Adrenal gland (tissue), 9 donors: ENCODE measurements at regions not wholly inside any gene's neighbourhood (a gene's known extent, or its start where the extent isn't known, plus 50 kb on each side); places are given as distances from the start of the nearest gene placed in this dataset.

ENCODE experiments used
- DNase-seq, 7 donors: peaks; one replicate each; pipeline ENCODE4 v3.0.0-alpha.2; 2019 to 2020
- H3K27ac ChIP-seq, 5 donors: fragments of 200-600 bp; sonication (generic) in 4 of 5; 1 replicate in 3 of 5; 2 replicates in 2 of 5; pipeline versions ENCODE4 v1.5.1 to v1.8.0; 2016 to 2020; ENCODE audit warnings: mild to moderate bottlenecking in 1 of 5
- H3K27me3 ChIP-seq: fragments of 200-600 bp; 2 replicates; pipeline ENCODE4 v1.8.0; 2021
- H3K36me3 ChIP-seq, 2 donors: fragments of 200-600 bp; replicated peaks in 1 of 2; 1 replicate in 1 of 2; 2 replicates in 1 of 2; pipeline versions ENCODE4 v1.5.1 to v1.8.0; 2018 to 2022
- H3K4me1 ChIP-seq, 2 donors: fragments of 200-600 bp; replicated peaks in 1 of 2; 1 replicate in 1 of 2; 2 replicates in 1 of 2; pipeline versions ENCODE4 v1.5.1 to v1.8.0; 2018 to 2021
- H3K4me3 ChIP-seq, 4 donors: fragments of 200-600 bp; sonication (generic) in 3 of 4; one replicate each; pipeline ENCODE4 v1.5.1; 2016 to 2018
- H3K9me3 ChIP-seq, 3 donors: fragments of 200-600 bp; sonication (generic) in 1 of 3; replicated peaks in 1 of 3; 1 replicate in 2 of 3; 2 replicates in 1 of 3; pipeline versions ENCODE4 v1.5.1 to v1.8.0; 2016 to 2021
- POLR2A ChIP-seq, 2 donors: fragments of 450-650 bp; IDR thresholded peaks; one replicate each; pipeline ENCODE4 v1.6.1; 2017; ENCODE audit warnings: antibody characterized with exemption in 2 of 2, mild to moderate bottlenecking in 2 of 2, moderate library complexity in 1 of 2
- WGBS, 4 donors: extraction: QIAGEN DNeasy Blood & Tissue Kit in 2 of 4; methylation state at CpG; one replicate each; pipeline versions ENCODE4 v1.1.5 to v1.1.7; 2013 to 2017; 5-methylcytosine and 5-hydroxymethylcytosine counted together
- intact Hi-C, 2 donors: fragments of 100-400 bp; cut with DNase I; formaldehyde crosslinking; loops; one replicate each; pipeline versions ENCODE4 v1.14.1 to v1.15.0; 2022 to 2023
- TF ChIP-seq, protein P1 (sequence below), 6 experiments: fragments of 450-650 bp in 4 of 6; fragments of 200-600 bp in 2 of 6; sonication (generic) in 1 of 6; IDR thresholded peaks; 1 replicate in 5 of 6; 2 replicates in 1 of 6; pipeline versions ENCODE4 v1.5.1 to v1.8.0; 2016 to 2021; ENCODE audit warnings: antibody characterized with exemption in 6 of 6, mild to moderate bottlenecking in 2 of 6, moderate library complexity in 1 of 6
- donor health status: healthy with polysubstance abuse.
- donor health status: Bipolar disorder and iron deficiency.
- donor health status: DM: yes; HTN: yes; CAD: no.
- donor health status: DM: no; HTN: no; CAD: no.
- donor health status: DM: no; HTN: no; CAD: no.

DNA sequence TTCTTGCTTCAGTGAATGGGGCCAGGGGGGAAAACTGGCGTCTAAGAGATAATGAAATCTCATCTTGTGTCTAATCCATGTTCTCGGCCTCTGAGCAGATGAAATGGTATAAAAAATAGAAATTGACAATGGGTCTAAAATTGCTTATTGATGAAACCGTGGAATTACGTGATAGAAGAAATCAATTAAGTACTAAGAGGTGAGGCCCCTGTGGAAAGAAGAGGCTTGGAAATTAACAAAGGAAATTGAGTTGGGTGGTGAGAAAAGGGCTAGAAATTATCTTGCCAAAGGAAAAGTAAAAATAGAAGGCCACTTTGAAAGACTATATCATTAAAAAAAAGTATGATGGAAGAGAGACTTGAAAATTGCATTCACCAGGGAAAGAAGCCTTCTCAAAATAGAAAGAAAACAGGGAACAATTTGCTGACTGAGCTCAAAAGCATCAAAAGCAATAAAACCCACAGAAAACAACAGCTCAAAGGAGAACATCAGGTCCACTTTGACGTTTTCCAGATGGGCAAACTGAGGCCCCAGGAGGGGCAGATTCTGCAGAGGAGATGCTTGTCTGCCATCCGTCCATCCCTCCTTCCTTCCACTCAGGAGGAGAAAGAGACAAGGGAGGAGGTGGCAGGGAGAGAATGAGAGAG lies 226.1 kb upstream of the RTL1 start:
- Histone ChIP-seq H3K4me1 (no peaks in the 10 kb centered on the region), H3K9me3 (no peaks in the 10 kb centered on the region), H3K27ac (no peak overlapping the region), H3K4me3 (no peak overlapping the region), H3K27me3 (peaks cover 5% of the 10 kb centered on the region), H3K36me3 (no peaks in the 10 kb centered on the region)
- no peak for TF ChIP-seq POLR2A (IDR thresholded peaks at IDR 0.05)
- TF ChIP-seq, protein P1, sequence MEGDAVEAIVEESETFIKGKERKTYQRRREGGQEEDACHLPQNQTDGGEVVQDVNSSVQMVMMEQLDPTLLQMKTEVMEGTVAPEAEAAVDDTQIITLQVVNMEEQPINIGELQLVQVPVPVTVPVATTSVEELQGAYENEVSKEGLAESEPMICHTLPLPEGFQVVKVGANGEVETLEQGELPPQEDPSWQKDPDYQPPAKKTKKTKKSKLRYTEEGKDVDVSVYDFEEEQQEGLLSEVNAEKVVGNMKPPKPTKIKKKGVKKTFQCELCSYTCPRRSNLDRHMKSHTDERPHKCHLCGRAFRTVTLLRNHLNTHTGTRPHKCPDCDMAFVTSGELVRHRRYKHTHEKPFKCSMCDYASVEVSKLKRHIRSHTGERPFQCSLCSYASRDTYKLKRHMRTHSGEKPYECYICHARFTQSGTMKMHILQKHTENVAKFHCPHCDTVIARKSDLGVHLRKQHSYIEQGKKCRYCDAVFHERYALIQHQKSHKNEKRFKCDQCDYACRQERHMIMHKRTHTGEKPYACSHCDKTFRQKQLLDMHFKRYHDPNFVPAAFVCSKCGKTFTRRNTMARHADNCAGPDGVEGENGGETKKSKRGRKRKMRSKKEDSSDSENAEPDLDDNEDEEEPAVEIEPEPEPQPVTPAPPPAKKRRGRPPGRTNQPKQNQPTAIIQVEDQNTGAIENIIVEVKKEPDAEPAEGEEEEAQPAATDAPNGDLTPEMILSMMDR (IDR thresholded peaks at IDR 0.05), result no peak
- no peak for DNase-seq
- intact Hi-C loops, result no loop called here
- 52 to 65% (median 61%) methylated on average over 6 of the region's 6 CpGs for WGBS, 4 donors

DNA sequence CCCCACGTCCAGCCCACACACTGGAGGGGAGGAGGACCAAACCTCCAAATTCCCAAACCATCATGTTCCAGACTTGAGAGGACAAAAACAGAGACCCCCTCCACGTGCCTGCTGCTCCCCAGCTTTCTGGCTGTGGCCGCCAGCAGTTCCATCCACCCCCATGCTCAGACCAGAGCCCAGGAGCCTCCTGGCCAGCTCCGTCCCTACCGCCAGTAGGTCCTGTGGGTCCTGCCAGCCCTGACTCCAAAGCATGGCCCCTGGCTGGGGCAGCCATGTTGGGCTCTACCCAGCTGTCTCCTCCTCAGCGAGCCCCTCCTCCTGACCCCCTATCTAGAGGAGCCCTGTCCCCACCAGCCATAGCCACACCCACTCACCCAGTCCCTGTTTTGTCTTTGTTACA lies 227.3 kb upstream of the RTL1 start:
- no peaks in the 10 kb centered on the region for H3K36me3 ChIP-seq
- WGBS, 4 donors, result 74 to 85% (median 77%) methylated on average over 3 to 6 of the region's 6 CpGs
- DNase-seq, result peak in 1 of 7 donors; percentile 35
- H3K4me3 ChIP-seq, result no peak overlapping the region
- TF ChIP-seq, protein P1 (IDR thresholded peaks at IDR 0.05), result no peak
- no peak for TF ChIP-seq POLR2A (IDR thresholded peaks at IDR 0.05)
- peaks cover 5% of the 10 kb centered on the region for H3K27me3 ChIP-seq
- H3K4me1 ChIP-seq, result no peaks in the 10 kb centered on the region
- no peaks in the 10 kb centered on the region for H3K9me3 ChIP-seq
- no peak overlapping the region for H3K27ac ChIP-seq
- intact Hi-C loops, result no loop called here

DNA sequence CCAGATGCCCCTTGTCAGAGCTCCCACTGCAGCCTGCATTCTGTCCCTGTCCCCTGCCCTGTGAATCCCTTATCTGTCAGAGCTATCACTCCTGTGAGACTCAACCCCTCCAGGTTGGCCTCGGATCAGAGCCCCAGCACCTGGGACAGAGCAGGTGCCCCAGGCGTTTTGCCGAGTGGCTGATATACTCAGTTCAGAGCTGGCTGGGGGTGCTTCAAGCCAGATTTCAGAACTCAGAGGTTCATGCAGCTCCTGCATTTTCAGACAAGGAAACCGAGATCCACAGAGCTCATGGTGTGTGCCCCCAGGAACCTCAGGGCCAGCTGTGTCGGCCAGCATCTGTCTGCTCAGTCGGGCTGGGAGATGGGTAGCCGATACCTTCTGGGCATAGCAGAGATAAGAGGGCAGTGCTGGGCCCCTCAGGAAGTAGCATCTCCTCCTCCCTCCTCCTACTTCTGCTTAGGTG lies 228.0 kb upstream of the RTL1 start:
- H3K9me3 ChIP-seq, result no peaks in the 10 kb centered on the region
- intact Hi-C loops, result no loop called here
- no peak overlapping the region for H3K27ac ChIP-seq
- H3K4me3 ChIP-seq, result no peak overlapping the region
- no peaks in the 10 kb centered on the region for H3K36me3 ChIP-seq
- DNase-seq, result no peak
- WGBS, 4 donors, result 49 to 69% (median 57%) methylated on average over 4 to 7 of the region's 7 CpGs
- H3K4me1 ChIP-seq, result no peaks in the 10 kb centered on the region
- H3K27me3 ChIP-seq, result peaks cover 5% of the 10 kb centered on the region
- TF ChIP-seq, protein P1 (IDR thresholded peaks at IDR 0.05), result no peak
- no peak for TF ChIP-seq POLR2A (IDR thresholded peaks at IDR 0.05)

DNA sequence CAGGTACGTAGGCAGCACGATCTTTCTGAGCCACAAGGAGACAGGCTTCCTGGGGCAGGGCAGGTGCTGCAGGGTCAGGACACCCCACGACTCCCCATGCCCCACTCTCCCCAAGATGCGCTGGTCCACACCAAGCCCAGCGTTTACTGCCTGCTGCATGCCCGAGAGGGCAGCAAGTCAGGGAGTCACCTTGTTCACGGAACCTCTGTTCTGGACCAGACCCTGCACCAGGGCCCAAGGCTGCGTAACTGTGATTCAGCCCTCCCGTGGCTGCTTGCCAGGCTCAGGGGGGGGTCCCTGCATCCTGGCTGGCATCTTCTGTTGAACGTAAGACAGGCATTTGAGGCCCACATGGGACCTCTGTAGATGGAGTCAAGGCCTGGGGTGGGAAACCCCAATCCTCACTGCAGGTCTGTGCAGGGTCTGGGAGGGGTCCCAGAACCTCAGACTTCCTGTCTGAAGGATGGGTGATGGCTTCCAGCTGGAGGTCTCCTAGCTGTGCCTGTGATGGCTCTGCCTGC lies 228.6 kb upstream of the RTL1 start:
- Histone ChIP-seq H3K4me3 (no peak overlapping the region), H3K27me3 (no peaks in the 10 kb centered on the region), H3K4me1 (no peaks in the 10 kb centered on the region), H3K36me3 (no peaks in the 10 kb centered on the region), H3K9me3 (no peaks in the 10 kb centered on the region), H3K27ac (no peak overlapping the region)
- TF ChIP-seq, protein P1 (IDR thresholded peaks at IDR 0.05), result no peak
- no peak for TF ChIP-seq POLR2A (IDR thresholded peaks at IDR 0.05)
- 65 to 85% (median 67%) methylated on average over 4 to 10 of the region's 10 CpGs for WGBS, 4 donors
- intact Hi-C loops, result no loop called here
- DNase-seq, result no peak
